H1 (cell line): ENCODE measurements at regions not wholly inside any gene's neighbourhood (a gene's known extent, or its start where the extent isn't known, plus 50 kb on each side); places are given as distances from the start of the nearest gene placed in this dataset.

ENCODE experiments used
- CHD7 ChIP-seq: fragments of 300-600 bp; sonication (generic); IDR thresholded peaks from 2 replicates; pipeline ENCODE4 v1.7.1; 2012; ENCODE audit warnings: low read length, moderate library complexity, mild to moderate bottlenecking, inconsistent platforms; ENCODE audit not compliant: insufficient replicate concordance
- EGR1 ChIP-seq: IDR thresholded peaks from 2 replicates; pipeline ENCODE4 v1.6.1; 2011; ENCODE audit warnings: low read depth, low read length, borderline replicate concordance
- EP300 ChIP-seq, 2 experiments: IDR thresholded peaks; 1 replicate in 1 of 2; 2 replicates in 1 of 2; pipeline ENCODE4 v1.6.1; 2011 to 2012; ENCODE audit warnings: low read depth in 2 of 2, low read length in 2 of 2, mild to moderate bottlenecking in 2 of 2, borderline replicate concordance in 1 of 2, inconsistent platforms in 1 of 2, moderate library complexity in 1 of 2
- FOSL1 ChIP-seq: IDR thresholded peaks from 2 replicates; pipeline ENCODE4 v1.6.1; 2011; ENCODE audit warnings: mild to moderate bottlenecking, low read depth, low read length, moderate library complexity; ENCODE audit not compliant: insufficient read depth
- MAFK ChIP-seq: IDR thresholded peaks from 2 replicates; pipeline ENCODE4 v1.6.1; 2012; ENCODE audit warnings: low read depth, mild to moderate bottlenecking, improper control_type of control experiment, low read length
- SP2 ChIP-seq: IDR thresholded peaks from 2 replicates; pipeline ENCODE4 v1.6.1; 2012; ENCODE audit warnings: mild to moderate bottlenecking, low read length, inconsistent platforms
- SRF ChIP-seq: IDR thresholded peaks from 2 replicates; pipeline ENCODE4 v1.6.1; 2011; ENCODE audit warnings: mild to moderate bottlenecking, low read depth, low read length, moderate library complexity

GRCh38 chr15:35937380-35937779 lies 391.4 kb upstream of the DPH6 start (continued):
- TF ChIP-seq CHD7 (no peak), SRF (no peak), EP300 (IDR thresholded peaks at IDR 0.05; ENCODE audit: borderline replicate concordance in 1 of 2, low read depth in 2 of 2, low read length in 2 of 2) (no peak), EGR1 (no peak), MAFK (no peak), FOSL1 (no peak), SP2 (no peak)
